Naive B cell (primary cell): ENCODE measurements at regions not wholly inside any gene's neighbourhood (a gene's known extent, or its start where the extent isn't known, plus 50 kb on each side); places are given as distances from the start of the nearest gene placed in this dataset.

Experiments used
- ATAC-seq, 2 donors: fragments of 150-1000 bp; cut with Tn5 transposase; 2 replicates each; pipeline ENCODE4 v1.10.0; 2021; ENCODE audit warnings: low read depth in 2 of 2, mild to moderate bottlenecking in 2 of 2, moderate library complexity in 2 of 2
- DNase-seq: peaks from one replicate; pipeline ENCODE4 v3.0.0; 2022
- H3K27ac Mint-ChIP-seq, 6 donors: one replicate each; pipeline ENCODE4 v1.8.0; 2020 to 2022; ENCODE audit warnings: mild to moderate bottlenecking in 6 of 6, mixed read lengths in 6 of 6, moderate library complexity in 5 of 6, inconsistent platforms in 2 of 6
- H3K27me3 Mint-ChIP-seq, 3 donors: one replicate each; pipeline ENCODE4 v1.8.0; 2021 to 2022; ENCODE audit warnings: mixed read lengths in 3 of 3, mild to moderate bottlenecking in 1 of 3
- H3K36me3 Mint-ChIP-seq, 2 donors: one replicate each; pipeline ENCODE4 v1.8.0; 2020 to 2022; ENCODE audit warnings: mixed read lengths in 2 of 2, inconsistent platforms in 1 of 2, mild to moderate bottlenecking in 1 of 2
- H3K4me1 Mint-ChIP-seq, 3 donors: one replicate each; pipeline ENCODE4 v1.8.0; 2020 to 2022; ENCODE audit warnings: mixed read lengths in 3 of 3, inconsistent platforms in 1 of 3, mild to moderate bottlenecking in 1 of 3, moderate library complexity in 1 of 3
- H3K4me3 Mint-ChIP-seq, 8 donors: one replicate each; pipeline ENCODE4 v1.8.0; 2020 to 2022; ENCODE audit warnings: mild to moderate bottlenecking in 8 of 8, mixed read lengths in 8 of 8, moderate library complexity in 8 of 8, inconsistent platforms in 2 of 8
- H3K9me3 Mint-ChIP-seq, 7 donors: one replicate each; pipeline ENCODE4 v1.8.0; 2020 to 2022; ENCODE audit warnings: mixed read lengths in 7 of 7, mild to moderate bottlenecking in 5 of 7, inconsistent platforms in 2 of 7, moderate library complexity in 1 of 7

- Mint-ChIP-seq H3K4me1 (no peaks in the 10 kb centered on the region), H3K4me3 (no peak overlapping the region), H3K36me3 (no peaks in the 10 kb centered on the region), H3K27ac (no peak overlapping the region), H3K27me3 (no peaks in the 10 kb centered on the region), H3K9me3 (peaks cover 0 to 4% (median 0%) of the 10 kb centered on the region in 7 donors)
- DNase-seq (no peak), ATAC-seq (no peak)
Observed at GRCh38 chr15:87728998-87729397, 527.5 kb downstream of the NTRK3 start.

GRCh38 chr15:87727073-87727472 lies 529.5 kb downstream of the NTRK3 start:
- Mint-ChIP-seq H3K36me3 (no peaks in the 10 kb centered on the region), H3K9me3 (peaks cover 0 to 8% (median 2%) of the 10 kb centered on the region in 7 donors), H3K4me1 (no peaks in the 10 kb centered on the region), H3K27me3 (no peaks in the 10 kb centered on the region), H3K4me3 (no peak overlapping the region), H3K27ac (no peak overlapping the region)
- DNase-seq (no peak), ATAC-seq (no peak)

- Mint-ChIP-seq H3K27me3 (peaks cover 0 to 5% (median 0%) of the 10 kb centered on the region in 3 donors), H3K4me1 (no peaks in the 10 kb centered on the region), H3K9me3 (peaks cover 0 to 10% (median 4%) of the 10 kb centered on the region in 7 donors), H3K4me3 (no peak overlapping the region), H3K36me3 (no peaks in the 10 kb centered on the region), H3K27ac (no peak overlapping the region)
- DNase-seq (no peak), ATAC-seq (no peak)
Observed at GRCh38 chr15:87724330-87724729, 532.2 kb downstream of the NTRK3 start.

- no peaks in the 10 kb centered on the region for H3K36me3 Mint-ChIP-seq
- H3K4me3 Mint-ChIP-seq, result no peak overlapping the region
- no peak for DNase-seq
- peaks cover 0 to 5% (median 0%) of the 10 kb centered on the region in 3 donors for H3K27me3 Mint-ChIP-seq
- no peak overlapping the region for H3K27ac Mint-ChIP-seq
- ATAC-seq, result no peak
- no peaks in the 10 kb centered on the region for H3K4me1 Mint-ChIP-seq
- H3K9me3 Mint-ChIP-seq, result peaks cover 0 to 10% (median 4%) of the 10 kb centered on the region in 7 donors
Observed at GRCh38 chr15:87722941-87723691, 533.4 kb downstream of the NTRK3 start.

- ATAC-seq (no peak), DNase-seq (no peak)
- H3K27me3 Mint-ChIP-seq, result peaks cover 0 to 5% (median 0%) of the 10 kb centered on the region in 3 donors
- H3K27ac Mint-ChIP-seq, result no peak overlapping the region
- no peaks in the 10 kb centered on the region for H3K4me1 Mint-ChIP-seq
- H3K9me3 Mint-ChIP-seq, result peaks cover 0 to 10% (median 4%) of the 10 kb centered on the region in 7 donors
- H3K36me3 Mint-ChIP-seq, result no peaks in the 10 kb centered on the region
- no peak overlapping the region for H3K4me3 Mint-ChIP-seq
Observed at GRCh38 chr15:87720235-87720634, 536.3 kb downstream of the NTRK3 start.

- Mint-ChIP-seq H3K27ac (peak overlapping the region in 1 of 6 donors; percentile 15), H3K27me3 (peaks cover 0 to 5% (median 0%) of the 10 kb centered on the region in 3 donors), H3K36me3 (no peaks in the 10 kb centered on the region), H3K4me1 (no peaks in the 10 kb centered on the region), H3K9me3 (peaks cover 0 to 7% (median 0%) of the 10 kb centered on the region in 7 donors), H3K4me3 (no peak overlapping the region)
- DNase-seq (no peak), ATAC-seq (no peak)
Observed at GRCh38 chr15:87716422-87716821, 540.1 kb downstream of the NTRK3 start.

GRCh38 chr15:87715252-87715651 lies 541.3 kb downstream of the NTRK3 start:
- H3K27ac Mint-ChIP-seq, result no peak overlapping the region
- H3K27me3 Mint-ChIP-seq, result no peaks in the 10 kb centered on the region
- ATAC-seq (no peak), DNase-seq (no peak)
- H3K4me3 Mint-ChIP-seq, result no peak overlapping the region
- H3K4me1 Mint-ChIP-seq, result no peaks in the 10 kb centered on the region
- peaks cover 0 to 4% (median 0%) of the 10 kb centered on the region in 7 donors for H3K9me3 Mint-ChIP-seq
- H3K36me3 Mint-ChIP-seq, result no peaks in the 10 kb centered on the region

GRCh38 chr15:87713475-87713879 lies 543.1 kb downstream of the NTRK3 start:
- no peaks in the 10 kb centered on the region for H3K4me1 Mint-ChIP-seq
- H3K36me3 Mint-ChIP-seq, result no peaks in the 10 kb centered on the region
- ATAC-seq (no peak), DNase-seq (no peak)
- H3K27me3 Mint-ChIP-seq, result no peaks in the 10 kb centered on the region
- no peak overlapping the region for H3K4me3 Mint-ChIP-seq
- no peak overlapping the region for H3K27ac Mint-ChIP-seq
- H3K9me3 Mint-ChIP-seq, result peaks cover 0 to 5% (median 0%) of the 10 kb centered on the region in 7 donors

GRCh38 chr15:87712211-87712610 lies 544.3 kb downstream of the NTRK3 start:
- ATAC-seq, result no peak
- Mint-ChIP-seq H3K36me3 (no peaks in the 10 kb centered on the region), H3K27me3 (no peaks in the 10 kb centered on the region), H3K4me1 (no peaks in the 10 kb centered on the region), H3K4me3 (no peak overlapping the region), H3K27ac (no peak overlapping the region), H3K9me3 (peaks cover 0 to 5% (median 0%) of the 10 kb centered on the region in 7 donors)
- no peak for DNase-seq

GRCh38 chr15:87711026-87711425 lies 545.5 kb downstream of the NTRK3 start:
- Mint-ChIP-seq H3K27me3 (no peaks in the 10 kb centered on the region), H3K9me3 (peaks cover 0 to 5% (median 0%) of the 10 kb centered on the region in 7 donors), H3K4me1 (no peaks in the 10 kb centered on the region), H3K36me3 (no peaks in the 10 kb centered on the region), H3K4me3 (no peak overlapping the region), H3K27ac (no peak overlapping the region)
- DNase-seq (no peak), ATAC-seq (no peak)

- ATAC-seq, result no peak
- H3K27ac Mint-ChIP-seq, result no peak overlapping the region
Observed at GRCh38 chr15:87710406-87710805, 546.1 kb downstream of the NTRK3 start.

GRCh38 chr15:87707566-87708130 lies 548.9 kb downstream of the NTRK3 start:
- H3K27ac Mint-ChIP-seq, result no peak overlapping the region
- ATAC-seq, result no peak
- H3K4me3 Mint-ChIP-seq, result no peak overlapping the region
- no peaks in the 10 kb centered on the region for H3K27me3 Mint-ChIP-seq
- H3K4me1 Mint-ChIP-seq, result no peaks in the 10 kb centered on the region
- DNase-seq, result no peak
- peaks cover 0 to 10% of the 10 kb centered on the region in 2 donors for H3K36me3 Mint-ChIP-seq
- H3K9me3 Mint-ChIP-seq, result peaks cover 0 to 9% (median 4%) of the 10 kb centered on the region in 7 donors

More at GRCh38 chr15:87710406-87710805, 546.1 kb downstream of the NTRK3 start:
- DNase-seq, result no peak
- Mint-ChIP-seq H3K27me3 (no peaks in the 10 kb centered on the region), H3K4me1 (no peaks in the 10 kb centered on the region), H3K36me3 (no peaks in the 10 kb centered on the region), H3K4me3 (no peak overlapping the region), H3K9me3 (peaks cover 0 to 5% (median 0%) of the 10 kb centered on the region in 7 donors)

- H3K27ac Mint-ChIP-seq, result no peak overlapping the region
- no peak for ATAC-seq
- peaks cover 0 to 9% (median 4%) of the 10 kb centered on the region in 7 donors for H3K9me3 Mint-ChIP-seq
- no peaks in the 10 kb centered on the region for H3K27me3 Mint-ChIP-seq
- H3K4me3 Mint-ChIP-seq, result no peak overlapping the region
- no peak for DNase-seq
- H3K36me3 Mint-ChIP-seq, result peaks cover 0 to 10% of the 10 kb centered on the region in 2 donors
- no peaks in the 10 kb centered on the region for H3K4me1 Mint-ChIP-seq
Observed at GRCh38 chr15:87707071-87707470, 549.5 kb downstream of the NTRK3 start.

- DNase-seq (no peak), ATAC-seq (no peak)
- Mint-ChIP-seq H3K4me1 (no peaks in the 10 kb centered on the region), H3K27ac (no peak overlapping the region), H3K36me3 (peaks cover 0 to 10% of the 10 kb centered on the region in 2 donors), H3K27me3 (no peaks in the 10 kb centered on the region), H3K9me3 (peaks cover 0 to 17% (median 4%) of the 10 kb centered on the region in 7 donors), H3K4me3 (peak overlapping the region in 1 of 8 donors; percentile 56)
Observed at GRCh38 chr15:87706001-87706400, 550.5 kb downstream of the NTRK3 start.
